RWPE1 (cell line): ENCODE measurements at regions not wholly inside any gene's neighbourhood (a gene's known extent, or its start where the extent isn't known, plus 50 kb on each side); places are given as distances from the start of the nearest gene placed in this dataset.
"Not testable (repeated sequence)": the region's sequence is repeated elsewhere in the genome, so short reads cannot be mapped to it uniquely, and the experiment has no call there.

Experiments used
- CTCF ChIA-PET: fragments of 350-600 bp; sonication (Branson Sonifier 250); formaldehyde crosslinking; extraction: SDS; loops from one replicate; lab custom pipeline; 2021; lab: Yijun Ruan, JAX
- POLR2A ChIA-PET: fragments of 400-600 bp; formaldehyde crosslinking; extraction: SDS; loops from one replicate; lab custom pipeline; 2020; ENCODE audit warnings: antibody characterized with exemption; ENCODE audit not compliant: low non-redundant PET; lab: Yijun Ruan, JAX
- DNase-seq: peaks from one replicate; pipeline ENCODE4 v3.0.0; 2012; ENCODE audit warnings: low spot score
- H3K27ac ChIP-seq: fragments of 450-650 bp; 2 replicates; pipeline ENCODE4 v1.5.1; 2017
- TF ChIP-seq, protein P1 (sequence below): fragments of 450-650 bp; conservative IDR thresholded peaks from 2 replicates; pipeline ENCODE4 v1.5.1; 2017; ENCODE audit warnings: low read depth, mild to moderate bottlenecking

DNA sequence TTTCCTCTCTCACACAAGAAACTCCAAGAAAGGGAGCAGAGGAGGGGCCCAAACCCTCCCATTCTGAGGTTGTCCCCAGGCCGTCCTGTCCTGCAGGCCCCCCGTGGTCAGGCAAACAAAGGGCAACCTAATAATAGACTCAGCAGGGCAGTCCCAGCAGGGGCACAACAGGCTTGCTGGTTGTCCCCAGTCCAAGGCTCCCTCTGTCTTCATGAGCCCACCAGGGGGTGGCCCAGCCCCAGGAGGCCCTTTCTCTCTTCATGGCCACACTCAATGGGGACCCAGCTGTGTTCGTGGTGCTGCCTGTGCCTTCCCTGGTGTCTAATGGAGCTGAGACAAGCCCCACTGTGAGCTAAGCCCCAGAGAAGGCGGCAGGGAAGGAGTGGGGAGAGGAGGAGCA is 359.9 kb downstream of the ADGRD1 start:
- POLR2A ChIA-PET, result no interaction called here
- no peak overlapping the region for H3K27ac ChIP-seq
- CTCF ChIA-PET, result no interaction called here
- TF ChIP-seq, protein P1, sequence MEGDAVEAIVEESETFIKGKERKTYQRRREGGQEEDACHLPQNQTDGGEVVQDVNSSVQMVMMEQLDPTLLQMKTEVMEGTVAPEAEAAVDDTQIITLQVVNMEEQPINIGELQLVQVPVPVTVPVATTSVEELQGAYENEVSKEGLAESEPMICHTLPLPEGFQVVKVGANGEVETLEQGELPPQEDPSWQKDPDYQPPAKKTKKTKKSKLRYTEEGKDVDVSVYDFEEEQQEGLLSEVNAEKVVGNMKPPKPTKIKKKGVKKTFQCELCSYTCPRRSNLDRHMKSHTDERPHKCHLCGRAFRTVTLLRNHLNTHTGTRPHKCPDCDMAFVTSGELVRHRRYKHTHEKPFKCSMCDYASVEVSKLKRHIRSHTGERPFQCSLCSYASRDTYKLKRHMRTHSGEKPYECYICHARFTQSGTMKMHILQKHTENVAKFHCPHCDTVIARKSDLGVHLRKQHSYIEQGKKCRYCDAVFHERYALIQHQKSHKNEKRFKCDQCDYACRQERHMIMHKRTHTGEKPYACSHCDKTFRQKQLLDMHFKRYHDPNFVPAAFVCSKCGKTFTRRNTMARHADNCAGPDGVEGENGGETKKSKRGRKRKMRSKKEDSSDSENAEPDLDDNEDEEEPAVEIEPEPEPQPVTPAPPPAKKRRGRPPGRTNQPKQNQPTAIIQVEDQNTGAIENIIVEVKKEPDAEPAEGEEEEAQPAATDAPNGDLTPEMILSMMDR, result no peak
- no peak for DNase-seq

DNA sequence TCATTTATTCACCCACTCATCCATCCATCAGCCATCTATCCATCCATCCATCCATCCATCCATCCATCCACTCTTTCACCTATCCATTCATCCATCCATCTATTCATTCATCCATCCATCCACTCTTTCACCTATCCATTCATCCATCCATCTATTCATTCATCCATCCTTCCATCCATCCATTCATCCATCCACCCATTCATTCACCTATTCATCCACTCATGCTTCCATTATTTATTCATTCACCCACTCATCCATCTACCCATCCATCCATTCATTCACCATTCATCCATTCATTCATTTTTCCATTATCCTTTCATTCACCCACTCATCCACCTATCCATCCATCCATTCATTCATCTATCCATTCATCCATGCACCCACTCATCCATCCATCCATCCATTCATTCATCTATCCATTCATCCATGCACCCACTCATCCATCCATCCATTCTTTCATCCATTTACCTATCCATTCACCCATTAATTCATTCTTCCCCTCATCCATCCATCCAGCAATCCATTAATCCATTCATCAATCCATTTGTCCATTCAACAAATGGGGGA is 360.9 kb downstream of the ADGRD1 start:
- POLR2A ChIA-PET, result no interaction called here
- no peak overlapping the region for H3K27ac ChIP-seq
- TF ChIP-seq, protein P1, result no peak
- DNase-seq, result no peak
- CTCF ChIA-PET, result no interaction called here

DNA sequence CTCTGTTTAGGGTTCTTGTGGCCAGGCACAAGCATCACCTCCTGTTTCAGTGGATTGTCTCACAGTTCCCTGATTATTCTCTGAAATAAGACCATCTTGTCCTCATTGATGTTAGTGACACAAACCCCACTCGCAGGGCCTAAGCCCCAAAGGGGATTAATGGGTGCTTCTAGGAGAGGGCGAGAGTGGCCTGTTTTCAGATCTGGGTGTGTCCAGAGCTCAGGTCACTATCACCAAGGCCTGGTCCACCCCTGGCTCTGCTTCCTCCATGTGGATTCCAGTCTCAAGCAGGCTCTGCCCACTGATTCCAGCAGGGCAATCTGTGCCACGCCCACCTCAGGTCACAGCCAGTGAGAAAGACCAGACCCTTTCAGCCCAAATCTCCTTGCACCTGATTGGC is 361.9 kb downstream of the ADGRD1 start:
- ChIA-PET POLR2A (no interaction called here), CTCF (no interaction called here)
- no peak overlapping the region for H3K27ac ChIP-seq
- TF ChIP-seq, protein P1, result no peak
- DNase-seq, result no peak

DNA sequence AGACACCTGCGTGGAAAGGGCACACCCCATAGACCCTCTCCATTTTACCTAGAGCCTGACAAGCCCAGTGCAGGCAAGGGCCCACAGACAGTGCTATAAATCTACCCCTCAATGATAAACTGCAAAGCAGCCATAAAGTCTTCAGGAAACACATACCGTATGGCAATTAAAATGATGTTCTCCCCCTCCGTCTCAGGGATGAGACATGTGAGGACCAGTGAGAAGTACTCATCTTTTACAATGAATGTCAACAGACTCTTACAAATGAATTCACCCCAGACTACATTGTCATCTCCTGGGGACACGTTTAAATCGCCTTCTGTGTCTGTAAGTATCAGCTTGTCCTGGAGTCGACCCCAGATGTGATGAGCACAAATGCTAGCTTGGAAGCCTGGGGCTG is 362.7 kb downstream of the ADGRD1 start:
- ChIA-PET CTCF (no interaction called here), POLR2A (no interaction called here)
- no peak overlapping the region for H3K27ac ChIP-seq
- no peak for DNase-seq
- TF ChIP-seq, protein P1, result no peak

DNA sequence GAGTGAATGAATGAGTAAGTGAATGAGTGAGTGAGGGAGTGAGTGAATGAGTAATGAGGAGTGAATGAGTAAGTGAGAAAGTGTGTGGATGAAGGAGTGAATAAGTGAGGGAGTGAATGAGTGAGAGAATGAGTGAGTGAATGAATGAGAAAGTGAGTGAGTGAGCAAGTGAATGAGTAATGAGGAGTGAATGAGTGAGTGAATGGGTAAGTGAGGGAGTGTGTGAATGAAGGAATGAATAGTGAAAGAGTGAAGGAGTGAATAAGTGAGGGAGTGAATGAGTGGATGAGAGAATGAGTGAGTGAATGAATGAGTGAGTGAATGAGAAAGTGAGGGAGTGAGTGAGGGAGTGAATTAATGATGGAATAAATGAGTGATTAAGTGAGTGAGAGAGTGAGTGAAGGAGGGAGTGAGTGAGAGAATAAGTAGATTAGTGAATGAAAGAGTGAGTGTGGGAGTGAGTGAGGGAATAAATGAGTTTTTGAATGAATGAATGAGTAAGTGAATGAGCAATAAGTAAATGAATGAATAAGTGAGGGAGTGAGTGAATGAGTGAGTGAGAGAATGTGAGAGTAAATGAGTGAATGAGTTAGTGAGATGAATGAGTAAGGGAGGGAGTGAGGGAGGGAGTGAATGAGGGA is 364.5 kb downstream of the ADGRD1 start:
- H3K27ac ChIP-seq, result no peak overlapping the region
- ChIA-PET POLR2A (no interaction called here), CTCF (no interaction called here)
- DNase-seq, result no peak
- TF ChIP-seq, protein P1, result no peak

DNA sequence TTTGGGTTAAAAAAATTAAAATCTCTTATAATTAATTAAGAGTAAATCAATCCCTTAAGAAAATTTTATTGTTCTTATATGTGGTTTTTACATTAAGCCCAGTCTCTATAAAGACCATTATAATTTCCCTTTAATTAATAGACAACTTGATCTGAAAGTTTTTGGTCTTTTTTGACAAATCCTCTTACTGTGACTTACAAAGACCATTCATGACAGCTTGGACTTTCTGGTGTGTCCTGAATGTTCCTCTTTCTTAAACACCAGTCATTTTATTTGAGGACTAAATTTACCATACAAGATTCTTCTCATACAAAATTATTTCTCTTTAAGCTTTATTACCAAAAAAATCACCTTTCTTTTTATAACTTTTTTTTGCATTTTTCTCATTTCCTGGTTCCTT is 368.3 kb downstream of the ADGRD1 start:
- POLR2A ChIA-PET, result no interaction called here
- CTCF ChIA-PET, result no interaction called here
- no peak overlapping the region for H3K27ac ChIP-seq
- TF ChIP-seq, protein P1, result no peak
- no peak for DNase-seq

DNA sequence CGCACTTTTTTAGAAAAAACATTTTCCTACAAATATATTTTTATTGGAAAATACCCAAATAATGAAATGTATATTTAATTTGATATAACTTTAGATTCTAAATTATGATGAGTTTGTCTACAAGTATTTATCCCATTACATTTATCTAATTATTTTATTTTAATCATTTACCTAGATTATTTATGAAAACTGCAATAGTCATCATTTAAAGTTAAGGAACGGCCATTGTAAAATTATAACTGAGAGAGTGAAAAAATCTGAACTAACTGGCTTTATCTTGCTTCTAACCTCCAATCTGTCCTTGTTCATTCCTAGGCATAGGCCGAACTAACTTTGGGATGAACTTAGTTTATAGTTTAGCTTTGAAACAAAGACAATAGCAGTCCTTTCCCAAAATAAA is 368.8 kb downstream of the ADGRD1 start:
- DNase-seq, POLR2A ChIA-PET, CTCF ChIA-PET, H3K27ac ChIP-seq: not testable (repeated sequence)
